Right cardiac atrium (tissue), 5 donors: ENCODE measurements at regions not wholly inside any gene's neighbourhood (a gene's known extent, or its start where the extent isn't known, plus 50 kb on each side); places are given as distances from the start of the nearest gene placed in this dataset.

Experiments used
- ATAC-seq, 2 donors: fragments of 200-7000 bp; cut with Tn5 transposase; one replicate each; pipeline versions ENCODE4 v1.8.0 to v1.9.1; 2020; ENCODE audit warnings: moderate library complexity in 2 of 2, mild to moderate bottlenecking in 1 of 2
- DNase-seq, 3 donors: peaks; one replicate each; pipeline ENCODE4 v3.0.0-alpha.2; 2020
- H3K27ac ChIP-seq: one replicate; pipeline ENCODE4 v1.5.1; 2013; ENCODE audit warnings: mild to moderate bottlenecking, low read length, control low read depth, moderate library complexity
- H3K27me3 ChIP-seq: one replicate; pipeline ENCODE4 v1.6.1; 2013; ENCODE audit not compliant: control insufficient read depth, insufficient read depth
- H3K4me1 ChIP-seq: one replicate; pipeline ENCODE4 v1.6.1; 2013; ENCODE audit warnings: low read length; ENCODE audit not compliant: control insufficient read depth, insufficient read depth
- H3K4me3 ChIP-seq: one replicate; pipeline ENCODE4 v1.5.1; 2013; ENCODE audit warnings: low read length, control low read depth
- H3K9me3 ChIP-seq: one replicate; pipeline ENCODE4 v1.6.1; 2013; ENCODE audit warnings: low read length; ENCODE audit not compliant: control insufficient read depth
- WGBS: extraction: QIAGEN DNeasy Blood & Tissue Kit; methylation state at CpG from one replicate; pipeline ENCODE4 v1.1.7; 2013; 5-methylcytosine and 5-hydroxymethylcytosine counted together
- intact Hi-C, 4 donors: fragments of 100-400 bp; cut with DNase I; formaldehyde crosslinking; loops; one replicate each; pipeline versions ENCODE4 v1.11.0 to v1.14.0; 2022 to 2023
- donor health status: healthy with polysubstance abuse.
- donor health status: DM: no; HTN: yes; CAD: no.
- donor health status: DM: no; HTN: no; CAD: no.
- donor health status: DM: no; HTN: yes; CAD: no; lungs with severe emphysema.
- donor health status: DM: yes; HTN: yes; CAD: no.

DNA sequence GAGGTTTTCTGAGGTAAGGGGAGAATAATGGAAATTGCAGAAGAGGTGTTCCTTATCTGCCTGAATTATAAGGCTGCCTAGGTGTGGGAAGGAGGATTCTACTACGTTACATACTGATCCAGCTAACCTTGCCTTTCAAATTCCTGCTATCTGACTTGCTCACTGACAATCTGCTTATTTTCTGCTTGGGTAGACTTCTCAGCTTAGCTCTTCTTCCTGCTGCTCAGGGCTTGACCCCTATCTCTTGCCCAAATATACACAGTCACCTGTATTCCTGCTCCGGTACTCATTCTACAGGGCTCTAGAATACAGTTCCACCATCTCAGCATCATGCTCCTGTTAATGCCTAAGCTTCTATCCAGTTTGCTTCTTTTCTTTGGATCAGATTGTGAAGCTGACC is 1607.6 kb downstream of the OLFM4 start:
- WGBS: 82% methylated on average over 2 of the region's 2 CpGs
- Histone ChIP-seq H3K4me3 (no peak overlapping the region), H3K4me1 (no peaks in the 10 kb centered on the region), H3K27me3 (no peaks in the 10 kb centered on the region), H3K27ac (no peak overlapping the region), H3K9me3 (no peaks in the 10 kb centered on the region)
- no peak for ATAC-seq
- DNase-seq: no peak
- intact Hi-C loops: no loop called here

GRCh38 chr13:54637366-54637765 is 1608.8 kb downstream of the OLFM4 start:
- Histone ChIP-seq H3K9me3 (no peaks in the 10 kb centered on the region), H3K27ac (no peak overlapping the region), H3K4me1 (no peaks in the 10 kb centered on the region), H3K4me3 (no peak overlapping the region), H3K27me3 (no peaks in the 10 kb centered on the region)
- intact Hi-C loops: no loop called here
- WGBS: 18% methylated on average over 1 of the region's 1 CpG
- DNase-seq (no peak), ATAC-seq (peak; percentile 50 to 84)

DNA sequence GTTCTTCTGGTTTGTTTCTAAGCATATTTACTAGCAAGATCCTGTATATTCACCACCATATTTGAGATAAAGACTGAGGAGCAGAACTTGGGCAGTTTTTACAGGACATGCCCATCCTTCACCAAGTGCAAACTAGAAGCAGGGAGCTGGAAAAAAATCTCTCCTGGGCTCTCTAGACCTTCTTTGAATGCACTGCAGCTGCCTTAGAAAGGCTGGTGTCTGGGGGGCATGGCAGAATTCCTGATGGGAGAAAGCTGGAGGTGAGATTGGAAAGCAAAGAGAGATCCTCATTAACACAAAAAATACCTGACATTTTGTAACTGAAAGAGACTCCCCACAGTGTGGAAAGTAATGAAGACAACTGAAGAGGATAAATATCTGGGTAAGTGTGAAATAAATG is 1612.1 kb downstream of the OLFM4 start:
- DNase-seq (no peak), ATAC-seq (no peak)
- Histone ChIP-seq H3K27ac (no peak overlapping the region), H3K4me3 (no peak overlapping the region), H3K27me3 (no peaks in the 10 kb centered on the region), H3K9me3 (no peaks in the 10 kb centered on the region), H3K4me1 (no peaks in the 10 kb centered on the region)
- intact Hi-C loops: no loop called here

DNA sequence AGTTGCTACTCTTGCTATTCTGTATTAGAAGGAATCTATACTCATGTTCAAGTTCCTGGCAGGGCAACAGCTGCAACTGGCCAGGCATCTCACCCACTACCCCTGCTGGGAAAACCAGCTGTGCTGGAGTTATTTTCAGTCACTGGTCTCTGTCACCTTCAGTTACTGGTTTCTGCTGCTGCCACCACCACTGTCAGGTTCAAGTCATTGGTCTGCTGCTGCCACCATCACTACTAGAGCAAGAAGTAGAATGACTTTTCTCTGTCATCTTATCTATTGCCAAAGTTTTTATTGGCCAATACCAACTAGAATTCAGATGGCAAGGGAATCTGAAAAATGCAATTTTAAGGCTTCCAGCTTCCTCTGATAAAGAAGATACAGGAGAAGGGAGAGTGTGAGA is 1615.2 kb downstream of the OLFM4 start:
- intact Hi-C loops: no loop called here
- Histone ChIP-seq H3K4me1 (no peaks in the 10 kb centered on the region), H3K9me3 (no peaks in the 10 kb centered on the region), H3K4me3 (no peak overlapping the region), H3K27me3 (no peaks in the 10 kb centered on the region), H3K27ac (no peak overlapping the region)
- DNase-seq: peak in 1 of 3 donors; percentile 9
- ATAC-seq: no peak

DNA sequence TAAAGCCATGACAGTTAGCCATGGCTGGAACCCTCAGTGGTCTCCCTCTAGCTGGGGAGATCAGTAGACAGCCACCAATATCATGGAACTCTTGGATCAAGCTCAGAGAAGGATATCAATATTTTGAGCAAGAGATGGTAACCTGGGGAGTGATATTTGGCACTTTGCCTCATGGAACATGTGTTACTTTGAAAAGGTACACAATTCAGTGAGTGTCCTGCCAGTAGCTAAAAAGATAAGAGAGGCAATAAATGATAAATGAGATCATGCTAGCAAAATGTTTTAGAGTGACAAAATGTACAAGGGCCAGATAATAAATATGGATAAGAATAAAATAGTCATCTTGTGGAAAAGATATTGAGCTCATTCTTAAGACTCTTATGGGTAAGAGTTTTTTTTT is 1618.7 kb downstream of the OLFM4 start:
- ATAC-seq (no peak), DNase-seq (no peak)
- Histone ChIP-seq H3K27ac (no peak overlapping the region), H3K27me3 (no peaks in the 10 kb centered on the region), H3K4me3 (no peak overlapping the region), H3K9me3 (no peaks in the 10 kb centered on the region), H3K4me1 (no peaks in the 10 kb centered on the region)
- intact Hi-C loops: no loop called here

DNA sequence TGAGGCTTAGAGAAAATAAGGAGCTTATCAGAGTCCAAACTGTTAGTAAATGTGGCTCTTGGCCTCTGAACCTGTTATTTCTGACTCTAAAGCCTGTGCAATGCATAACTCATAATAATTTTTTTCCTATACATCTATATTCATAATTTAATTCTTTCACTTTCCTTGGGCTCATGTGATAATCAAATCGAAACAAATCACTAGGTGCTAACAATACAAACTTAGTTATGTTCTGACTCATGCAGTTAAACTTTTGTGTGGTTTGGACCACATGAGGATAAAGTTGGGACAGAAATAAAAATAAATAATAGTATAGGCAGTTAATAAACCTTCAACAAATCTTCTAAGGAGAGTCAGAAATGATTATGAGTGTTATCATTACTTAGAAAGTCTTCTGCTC is 1629.0 kb downstream of the OLFM4 start:
- ATAC-seq (no peak), DNase-seq (no peak)
- Histone ChIP-seq H3K9me3 (no peaks in the 10 kb centered on the region), H3K4me3 (no peak overlapping the region), H3K4me1 (no peaks in the 10 kb centered on the region), H3K27me3 (no peaks in the 10 kb centered on the region), H3K27ac (no peak overlapping the region)
- intact Hi-C loops: no loop called here
- WGBS: 83% methylated on average over 1 of the region's 1 CpG

DNA sequence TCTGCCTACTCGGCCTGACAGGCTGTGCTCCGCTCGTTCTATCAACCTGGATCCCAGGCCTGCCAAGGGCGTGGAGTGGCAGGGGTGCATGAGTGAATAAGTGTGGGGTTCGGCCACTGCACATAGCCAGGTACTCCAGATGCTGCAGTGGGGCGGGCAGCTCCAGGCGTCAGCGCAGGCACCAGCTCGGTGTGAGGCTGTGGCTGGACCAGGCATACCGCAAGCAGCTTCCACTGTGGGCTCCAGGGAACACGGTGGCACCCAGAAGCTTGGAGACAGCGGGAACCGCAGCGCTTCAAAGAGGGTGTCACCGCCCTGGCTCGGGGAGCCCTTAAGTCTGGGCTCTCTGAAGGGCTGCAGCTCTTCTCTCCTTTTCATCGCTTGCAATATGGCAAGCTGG is 1630.2 kb downstream of the OLFM4 start:
- Histone ChIP-seq H3K4me3 (no peak overlapping the region), H3K27ac (no peak overlapping the region), H3K4me1 (no peaks in the 10 kb centered on the region), H3K9me3 (no peaks in the 10 kb centered on the region), H3K27me3 (no peaks in the 10 kb centered on the region)
- WGBS: 92% methylated on average over 17 of the region's 17 CpGs
- intact Hi-C loops: no loop called here
- ATAC-seq (no peak), DNase-seq (no peak)

DNA sequence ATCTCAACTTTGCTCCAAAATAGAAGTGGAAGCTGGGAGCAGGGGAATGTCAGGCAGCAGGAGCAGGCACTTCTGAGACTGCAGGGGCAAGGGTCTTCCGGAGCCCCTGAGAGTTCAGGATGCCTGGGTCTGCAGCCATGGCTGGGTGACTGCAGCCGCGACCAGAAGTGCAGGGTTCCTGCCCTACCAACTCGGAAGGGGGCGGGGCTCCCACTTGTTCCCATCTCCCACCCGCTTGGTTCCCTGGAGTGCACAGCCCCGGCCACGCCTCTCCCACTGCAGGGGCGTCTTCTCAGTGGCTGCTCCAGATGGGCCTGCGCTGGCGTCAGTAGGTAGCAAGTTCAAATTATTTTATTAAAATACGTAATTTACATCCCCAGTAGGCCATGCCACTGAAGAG is 1631.7 kb downstream of the OLFM4 start:
- DNase-seq (peak in 1 of 3 donors; percentile 47), ATAC-seq (no peak)
- Histone ChIP-seq H3K4me3 (no peak overlapping the region), H3K27ac (no peak overlapping the region), H3K9me3 (no peaks in the 10 kb centered on the region), H3K4me1 (no peaks in the 10 kb centered on the region), H3K27me3 (no peaks in the 10 kb centered on the region)
- WGBS: 93% methylated on average over 12 of the region's 12 CpGs
- intact Hi-C loops: no loop called here

DNA sequence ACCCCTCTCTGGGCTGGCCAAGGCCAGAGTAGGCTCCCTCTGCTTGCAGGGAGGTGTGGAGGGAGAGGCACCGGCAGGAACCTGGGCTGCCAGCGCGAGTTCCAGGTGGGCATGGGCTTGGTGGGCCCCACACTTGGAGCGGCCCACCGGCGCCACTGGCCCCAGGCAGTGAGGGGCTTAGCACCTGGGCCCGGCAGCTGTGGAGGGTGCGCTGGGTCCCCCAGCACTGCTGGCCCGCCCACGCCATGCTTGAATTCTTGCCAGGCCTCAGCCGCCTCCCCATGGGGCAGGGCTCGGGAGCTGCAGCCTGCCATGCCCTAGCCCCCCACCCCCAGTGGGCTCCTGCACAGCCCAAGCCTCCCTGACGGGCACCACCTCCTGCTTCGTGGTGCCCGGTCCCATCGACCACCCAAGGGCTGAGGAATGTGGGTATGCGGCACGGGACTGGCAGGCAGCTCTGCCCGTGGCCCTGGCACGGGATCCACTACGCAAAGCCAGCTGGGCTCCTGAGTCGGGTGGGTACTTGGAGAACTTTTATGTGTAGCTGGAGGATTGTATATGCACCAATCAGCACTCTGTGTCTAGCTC is 1648.0 kb downstream of the OLFM4 start:
- intact Hi-C loops: no loop called here
- H3K27me3 ChIP-seq: no peaks in the 10 kb centered on the region
- peak in 2 of 3 donors; percentile 35 to 54 for DNase-seq
- no peaks in the 10 kb centered on the region for H3K4me1 ChIP-seq
- 91% methylated on average over 22 of the region's 22 CpGs for WGBS
- H3K27ac ChIP-seq: no peak overlapping the region
- no peak for ATAC-seq
- H3K9me3 ChIP-seq: no peaks in the 10 kb centered on the region
- no peak overlapping the region for H3K4me3 ChIP-seq

DNA sequence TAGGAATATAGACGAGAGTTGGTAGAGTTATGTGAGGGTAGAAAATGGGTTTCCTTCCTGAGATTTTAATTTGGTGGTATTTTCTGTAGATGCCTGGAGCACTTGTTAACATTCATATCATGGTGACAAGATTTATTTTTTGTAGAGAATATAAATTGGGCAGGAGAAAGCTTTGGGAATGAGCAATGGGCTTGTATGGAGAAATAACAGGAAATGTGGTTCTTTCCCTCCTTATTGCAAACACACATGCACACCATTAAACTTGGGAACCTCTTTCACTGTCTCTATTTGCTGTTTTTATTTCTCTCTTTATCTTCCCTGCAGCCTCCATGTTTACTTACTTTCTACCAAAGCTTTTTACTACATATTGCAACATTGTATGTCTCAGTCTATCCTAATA is 1653.6 kb downstream of the OLFM4 start:
- DNase-seq: no peak
- no peak overlapping the region for H3K27ac ChIP-seq
- 66% methylated on average over 1 of the region's 1 CpG for WGBS
- H3K27me3 ChIP-seq: no peaks in the 10 kb centered on the region
- H3K4me3 ChIP-seq: no peak overlapping the region
- intact Hi-C loops: no loop called here
- no peaks in the 10 kb centered on the region for H3K9me3 ChIP-seq
- no peaks in the 10 kb centered on the region for H3K4me1 ChIP-seq
- ATAC-seq: no peak

DNA sequence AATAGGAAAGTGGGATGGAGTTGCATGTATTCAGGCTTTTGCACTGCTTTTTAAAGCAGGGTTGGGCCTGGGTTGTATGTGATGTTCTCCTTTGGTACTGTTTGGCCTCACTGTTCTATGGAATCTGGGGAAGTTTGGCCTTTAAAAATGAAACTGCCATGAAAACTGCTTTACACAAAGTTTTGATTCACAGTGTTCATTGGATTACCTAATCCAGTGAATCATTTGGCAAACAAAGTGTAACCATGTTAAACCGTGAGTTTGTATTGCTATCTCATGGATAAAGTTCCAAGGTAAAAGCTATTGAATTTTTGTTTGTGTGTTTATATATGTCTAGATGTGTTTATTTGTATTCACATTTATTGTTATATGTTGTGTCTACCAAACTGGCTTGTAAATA is 1658.6 kb downstream of the OLFM4 start:
- DNase-seq: no peak
- intact Hi-C loops: no loop called here
- ATAC-seq: no peak
- Histone ChIP-seq H3K4me3 (no peak overlapping the region), H3K27ac (no peak overlapping the region), H3K4me1 (no peaks in the 10 kb centered on the region), H3K27me3 (no peaks in the 10 kb centered on the region), H3K9me3 (no peaks in the 10 kb centered on the region)
- 67% methylated on average over 1 of the region's 1 CpG for WGBS

DNA sequence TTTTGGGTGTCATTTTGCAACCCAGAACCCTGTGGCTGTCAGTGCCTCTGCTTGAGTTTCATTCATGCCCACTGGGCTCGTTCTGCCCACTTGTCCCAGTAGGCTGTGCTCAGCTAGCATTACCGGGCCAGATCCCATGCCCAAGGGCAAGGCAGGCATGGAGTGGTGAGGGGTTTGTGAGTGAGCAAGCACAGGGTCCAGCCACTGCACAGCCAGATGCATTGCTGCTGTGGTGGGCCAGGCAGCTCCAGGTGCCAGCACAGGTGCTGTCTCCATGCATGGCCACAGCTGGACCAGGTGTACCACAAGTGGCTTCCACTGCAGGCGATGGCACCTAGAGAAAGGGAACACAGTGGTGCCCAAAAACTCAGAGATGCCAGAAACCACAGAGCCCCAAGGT is 1671.2 kb downstream of the OLFM4 start:
- WGBS: 92% methylated on average over 3 of the region's 3 CpGs
- DNase-seq (peak in 1 of 3 donors; percentile 13), ATAC-seq (no peak)
- Histone ChIP-seq H3K9me3 (no peaks in the 10 kb centered on the region), H3K4me1 (no peaks in the 10 kb centered on the region), H3K27ac (no peak overlapping the region), H3K4me3 (no peak overlapping the region), H3K27me3 (no peaks in the 10 kb centered on the region)
- intact Hi-C loops: no loop called here
